SK-N-SH (cell line): ENCODE measurements at regions not wholly inside any gene's neighbourhood (a gene's known extent, or its start where the extent isn't known, plus 50 kb on each side); places are given as distances from the start of the nearest gene placed in this dataset.
A peak's percentile ranks its signal among the peaks of the same experiment; 100 is the strongest.

Source experiments
- FOXJ3 ChIP-seq: sonication (generic); formaldehyde crosslinking; IDR thresholded peaks from 2 replicates; pipeline ENCODE4 v1.5.1; 2020; ENCODE audit warnings: mild to moderate bottlenecking, missing genetic modification reagents
- JUND ChIP-seq: IDR thresholded peaks from 2 replicates; pipeline ENCODE4 v1.4.0; 2012
- POLR2AphosphoS5 ChIP-seq: IDR thresholded peaks from 2 replicates; pipeline ENCODE4 v1.6.1; 2012; ENCODE audit warnings: low read depth, low read length
- RAD21 ChIP-seq: IDR thresholded peaks from 2 replicates; pipeline ENCODE4 v1.6.1; 2012; ENCODE audit warnings: mild to moderate bottlenecking, low read length
- RFX5 ChIP-seq: IDR thresholded peaks from 2 replicates; pipeline ENCODE4 v1.6.1; 2012; ENCODE audit warnings: mild to moderate bottlenecking, improper control_type of control experiment, low read length
- SIN3A ChIP-seq: IDR thresholded peaks from 2 replicates; pipeline ENCODE4 v1.6.1; 2012; ENCODE audit warnings: low read depth, mild to moderate bottlenecking, low read length, moderate library complexity, borderline replicate concordance
- TAF1 ChIP-seq: IDR thresholded peaks from 2 replicates; pipeline ENCODE4 v1.6.1; 2012; ENCODE audit warnings: low read depth, mild to moderate bottlenecking, low read length, moderate library complexity, borderline replicate concordance
- TF ChIP-seq, protein P1 (sequence below): fragments of 200-600 bp; sonication (generic); IDR thresholded peaks from 2 replicates; pipeline ENCODE4 v1.6.1; 2017; ENCODE audit warnings: antibody characterized with exemption, mild to moderate bottlenecking, moderate library complexity
- TF ChIP-seq, protein P2 (sequence below): fragments of 150-350 bp; IDR thresholded peaks from 2 replicates; pipeline ENCODE4 v1.6.1; 2016; ENCODE audit warnings: mild to moderate bottlenecking, low read depth, low read length
- TF ChIP-seq, protein P3 (sequence below): IDR thresholded peaks from 2 replicates; pipeline ENCODE4 v1.4.0; 2012; ENCODE audit warnings: low read depth

DNA sequence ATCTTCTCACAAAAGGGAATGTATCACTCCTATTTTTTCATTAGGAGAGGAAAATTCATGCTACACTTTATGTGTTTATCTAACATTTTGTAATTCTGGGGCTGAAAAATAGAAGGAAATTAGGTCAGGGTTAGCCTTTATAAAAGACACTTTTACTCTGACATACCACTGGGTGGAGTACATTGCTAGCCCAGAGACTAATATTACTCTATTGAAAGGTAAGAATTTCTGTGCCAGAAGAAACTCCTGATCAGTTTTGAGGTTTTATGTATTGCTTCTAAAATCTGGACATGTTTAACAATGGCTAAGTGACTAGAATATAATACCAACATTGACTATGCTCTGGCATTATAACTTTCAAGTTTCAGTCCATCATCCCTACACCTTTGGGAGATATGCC, 724.6 kb downstream of the USP25 start:
- TF ChIP-seq POLR2AphosphoS5 (no peak), TAF1 (no peak), RAD21 (peak; percentile 67), FOXJ3 (CRISPR knock-in tag) (no peak), JUND (no peak), SIN3A (no peak), RFX5 (no peak)
- TF ChIP-seq, protein P1, sequence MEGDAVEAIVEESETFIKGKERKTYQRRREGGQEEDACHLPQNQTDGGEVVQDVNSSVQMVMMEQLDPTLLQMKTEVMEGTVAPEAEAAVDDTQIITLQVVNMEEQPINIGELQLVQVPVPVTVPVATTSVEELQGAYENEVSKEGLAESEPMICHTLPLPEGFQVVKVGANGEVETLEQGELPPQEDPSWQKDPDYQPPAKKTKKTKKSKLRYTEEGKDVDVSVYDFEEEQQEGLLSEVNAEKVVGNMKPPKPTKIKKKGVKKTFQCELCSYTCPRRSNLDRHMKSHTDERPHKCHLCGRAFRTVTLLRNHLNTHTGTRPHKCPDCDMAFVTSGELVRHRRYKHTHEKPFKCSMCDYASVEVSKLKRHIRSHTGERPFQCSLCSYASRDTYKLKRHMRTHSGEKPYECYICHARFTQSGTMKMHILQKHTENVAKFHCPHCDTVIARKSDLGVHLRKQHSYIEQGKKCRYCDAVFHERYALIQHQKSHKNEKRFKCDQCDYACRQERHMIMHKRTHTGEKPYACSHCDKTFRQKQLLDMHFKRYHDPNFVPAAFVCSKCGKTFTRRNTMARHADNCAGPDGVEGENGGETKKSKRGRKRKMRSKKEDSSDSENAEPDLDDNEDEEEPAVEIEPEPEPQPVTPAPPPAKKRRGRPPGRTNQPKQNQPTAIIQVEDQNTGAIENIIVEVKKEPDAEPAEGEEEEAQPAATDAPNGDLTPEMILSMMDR, result peak; percentile 50
- TF ChIP-seq, protein P2, sequence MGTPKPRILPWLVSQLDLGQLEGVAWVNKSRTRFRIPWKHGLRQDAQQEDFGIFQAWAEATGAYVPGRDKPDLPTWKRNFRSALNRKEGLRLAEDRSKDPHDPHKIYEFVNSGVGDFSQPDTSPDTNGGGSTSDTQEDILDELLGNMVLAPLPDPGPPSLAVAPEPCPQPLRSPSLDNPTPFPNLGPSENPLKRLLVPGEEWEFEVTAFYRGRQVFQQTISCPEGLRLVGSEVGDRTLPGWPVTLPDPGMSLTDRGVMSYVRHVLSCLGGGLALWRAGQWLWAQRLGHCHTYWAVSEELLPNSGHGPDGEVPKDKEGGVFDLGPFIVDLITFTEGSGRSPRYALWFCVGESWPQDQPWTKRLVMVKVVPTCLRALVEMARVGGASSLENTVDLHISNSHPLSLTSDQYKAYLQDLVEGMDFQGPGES, result no peak
- TF ChIP-seq, protein P3, sequence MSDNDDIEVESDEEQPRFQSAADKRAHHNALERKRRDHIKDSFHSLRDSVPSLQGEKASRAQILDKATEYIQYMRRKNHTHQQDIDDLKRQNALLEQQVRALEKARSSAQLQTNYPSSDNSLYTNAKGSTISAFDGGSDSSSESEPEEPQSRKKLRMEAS, result no peak
